ENCODE measurements at regions not wholly inside any gene's neighbourhood (a gene's known extent, or its start where the extent isn't known, plus 50 kb on each side); places are given as distances from the start of the nearest gene placed in this dataset.
"Not testable (repeated sequence)": the region's sequence is repeated elsewhere in the genome, so short reads cannot be mapped to it uniquely, and the experiment has no call there.

- H3K27me3 ChIP-seq (ENCODE audit: control insufficient read depth, insufficient read depth, low read length); H4K20me1 ChIP-seq (ENCODE audit: insufficient read depth, low read length); DNase-seq; H3K18ac ChIP-seq (ENCODE audit: low read depth, low read length); H4K91ac ChIP-seq (ENCODE audit: insufficient read depth, low read depth, low read length); H2BK15ac ChIP-seq (ENCODE audit: low read depth, low read length); H3K36me3 ChIP-seq (ENCODE audit: control insufficient read depth, insufficient read depth, low read length); H3K79me1 ChIP-seq (ENCODE audit: low read depth in 1 of 2, low read length in 2 of 2); H3K4me2 ChIP-seq (ENCODE audit: low read depth, low read length); H4K5ac ChIP-seq (ENCODE audit: low read depth, low read length); H3K9ac ChIP-seq (ENCODE audit: low read depth, low read length); intact Hi-C loops (cut with micrococcal nuclease); H2BK20ac ChIP-seq (ENCODE audit: low read depth, low read length); H2AK9ac ChIP-seq (replicated peaks; ENCODE audit: low read depth, low read length, poor library complexity); H3K27ac ChIP-seq (ENCODE audit: insufficient read depth, low read length); BruUV-seq (replicated peaks); in situ Hi-C loops (cut with MboI; ENCODE audit: low sequenced_read_pairs); POLR2A ChIA-PET (ENCODE audit: unreplicated experiment); H3K14ac ChIP-seq (replicated peaks; ENCODE audit: low read depth, low read length); H3K9me1 ChIP-seq (ENCODE audit: insufficient read depth, low read length); H3K56ac ChIP-seq (ENCODE audit: extremely low read depth, insufficient read depth, low read length); H4K8ac ChIP-seq (ENCODE audit: low read depth in 2 of 2, low read length in 2 of 2); H3K23ac ChIP-seq (ENCODE audit: low read depth, low read length); H2BK120ac ChIP-seq (ENCODE audit: low read depth, low read length); H2BK5ac ChIP-seq (ENCODE audit: low read depth, low read length, poor library complexity, severe bottlenecking); H3K4ac ChIP-seq (ENCODE audit: low read depth, low read length); H3K4me3 ChIP-seq (ENCODE audit: insufficient read depth, low read depth, low read length); H2AK5ac ChIP-seq (ENCODE audit: low read depth, low read length); H2AFZ ChIP-seq (replicated peaks; ENCODE audit: low read length, poor library complexity); H3K4me1 ChIP-seq (ENCODE audit: control insufficient read depth, insufficient read depth, low read length); H3K9me3 ChIP-seq (ENCODE audit: control insufficient read depth, insufficient read depth, low read length); dilution Hi-C loops (cut with HindIII; ENCODE audit: low sequenced_read_pairs, unreplicated experiment): not testable (repeated sequence)
- ATAC-seq (ENCODE audit: low read depth) = peak; percentile 58
- no CpG with 5 or more reads among the region's 16 CpGs for WGBS, 2 experiments (ENCODE audit: extremely low coverage in 2 of 2, insufficient read length in 1 of 2)
- CTCF ChIA-PET = interaction anchor here (1.7 kb wide), 1 partner anchor 11 kb away, joined by 5 read pairs; no protein-coding TSS in a partner anchor
These were observed 65.6 kb upstream of the SAMD11 start for GRCh38 chr1:857926-858648.

- intact Hi-C loops (cut with micrococcal nuclease); H3K9ac ChIP-seq (ENCODE audit: low read depth, low read length); H4K20me1 ChIP-seq (ENCODE audit: insufficient read depth, low read length); in situ Hi-C loops (cut with MboI; ENCODE audit: low sequenced_read_pairs); H2BK20ac ChIP-seq (ENCODE audit: low read depth, low read length); POLR2A ChIA-PET (ENCODE audit: unreplicated experiment); H3K4ac ChIP-seq (ENCODE audit: low read depth, low read length); H3K9me3 ChIP-seq (ENCODE audit: control insufficient read depth, insufficient read depth, low read length); H2AFZ ChIP-seq (replicated peaks; ENCODE audit: low read length, poor library complexity); BruUV-seq (replicated peaks); H2AK5ac ChIP-seq (ENCODE audit: low read depth, low read length); H3K27me3 ChIP-seq (ENCODE audit: control insufficient read depth, insufficient read depth, low read length); H2AK9ac ChIP-seq (replicated peaks; ENCODE audit: low read depth, low read length, poor library complexity); H2BK5ac ChIP-seq (ENCODE audit: low read depth, low read length, poor library complexity, severe bottlenecking); H2BK15ac ChIP-seq (ENCODE audit: low read depth, low read length); H3K4me3 ChIP-seq (ENCODE audit: insufficient read depth, low read depth, low read length); dilution Hi-C loops (cut with HindIII; ENCODE audit: low sequenced_read_pairs, unreplicated experiment); H3K56ac ChIP-seq (ENCODE audit: extremely low read depth, insufficient read depth, low read length); H3K14ac ChIP-seq (replicated peaks; ENCODE audit: low read depth, low read length); H4K91ac ChIP-seq (ENCODE audit: insufficient read depth, low read depth, low read length); H3K79me1 ChIP-seq (ENCODE audit: low read depth in 1 of 2, low read length in 2 of 2); H3K18ac ChIP-seq (ENCODE audit: low read depth, low read length); H3K27ac ChIP-seq (ENCODE audit: insufficient read depth, low read length); H3K4me1 ChIP-seq (ENCODE audit: control insufficient read depth, insufficient read depth, low read length); H3K9me1 ChIP-seq (ENCODE audit: insufficient read depth, low read length); H3K36me3 ChIP-seq (ENCODE audit: control insufficient read depth, insufficient read depth, low read length); H2BK120ac ChIP-seq (ENCODE audit: low read depth, low read length); H4K8ac ChIP-seq (ENCODE audit: low read depth in 2 of 2, low read length in 2 of 2); H3K23ac ChIP-seq (ENCODE audit: low read depth, low read length); H4K5ac ChIP-seq (ENCODE audit: low read depth, low read length): not testable (repeated sequence)
- DNase-seq = peak; percentile 41
- CTCF ChIA-PET = interaction anchor here (1.7 kb wide), 1 partner anchor 11 kb away, joined by 5 read pairs; no protein-coding TSS in a partner anchor
- H3K4me2 ChIP-seq (ENCODE audit: low read depth, low read length) = peak overlapping the region; percentile 2; the same call in 1 of the 2 replicates
- peak; percentile 60 for ATAC-seq (ENCODE audit: low read depth)
- WGBS, 2 experiments (ENCODE audit: extremely low coverage in 2 of 2, insufficient read length in 1 of 2) = no CpG with 5 or more reads among the region's 12 CpGs
These were observed 65.1 kb upstream of the SAMD11 start for GRCh38 chr1:858649-859041.
